ENCODE measurements at regions not wholly inside any gene's neighbourhood (a gene's known extent, or its start where the extent isn't known, plus 50 kb on each side); places are given as distances from the start of the nearest gene placed in this dataset.

- no peak for DNase-seq
Observed at GRCh38 chr3:124413393-124413792, 316.9 kb upstream of the UMPS start.

GRCh38 chr3:124413989-124414598 lies 316.2 kb upstream of the UMPS start:
- no peak for DNase-seq

GRCh38 chr3:124415446-124415960 lies 314.7 kb upstream of the UMPS start:
- no peak for DNase-seq

- DNase-seq = no peak
Observed at GRCh38 chr3:124419303-124419702, 310.9 kb upstream of the UMPS start.

- no peak for DNase-seq
Observed at GRCh38 chr3:124420392-124420791, 309.9 kb upstream of the UMPS start.

- DNase-seq = no peak
Observed at GRCh38 chr3:124422805-124423204, 307.4 kb upstream of the UMPS start.

GRCh38 chr3:124424396-124424795 lies 305.9 kb upstream of the UMPS start:
- no peak for DNase-seq

- DNase-seq = no peak
Observed at GRCh38 chr3:124425972-124426371, 304.3 kb upstream of the UMPS start.

- DNase-seq = no peak
Observed at GRCh38 chr3:124428372-124429128, 301.7 kb upstream of the UMPS start.

GRCh38 chr3:124429129-124429815 lies 301.0 kb upstream of the UMPS start:
- DNase-seq = no peak

GRCh38 chr3:124431331-124431994 lies 298.8 kb upstream of the UMPS start:
- DNase-seq = no peak

- no peak for DNase-seq
Observed at GRCh38 chr3:124434176-124434575, 296.1 kb upstream of the UMPS start.

- no peak for DNase-seq
Observed at GRCh38 chr3:124435467-124435866, 294.8 kb upstream of the UMPS start.

- no peak for DNase-seq
Observed at GRCh38 chr3:124438813-124439212, 291.4 kb upstream of the UMPS start.

- DNase-seq = no peak
Observed at GRCh38 chr3:124439603-124440002, 290.6 kb upstream of the UMPS start.

GRCh38 chr3:124441766-124442165 lies 288.5 kb upstream of the UMPS start:
- no peak for DNase-seq

- DNase-seq = no peak
Observed at GRCh38 chr3:124442463-124442862, 287.8 kb upstream of the UMPS start.

- DNase-seq = no peak
Observed at GRCh38 chr3:124443446-124443845, 286.8 kb upstream of the UMPS start.

GRCh38 chr3:124444075-124444474 lies 286.2 kb upstream of the UMPS start:
- DNase-seq = no peak

- DNase-seq = no peak
Observed at GRCh38 chr3:124444896-124445295, 285.4 kb upstream of the UMPS start.

- no peak for DNase-seq
Observed at GRCh38 chr3:124447845-124448244, 282.4 kb upstream of the UMPS start.

- no peak for DNase-seq
Observed at GRCh38 chr3:124448954-124449353, 281.3 kb upstream of the UMPS start.

- no peak for DNase-seq
Observed at GRCh38 chr3:124450366-124450765, 279.9 kb upstream of the UMPS start.
